HUES48 (cell line): ENCODE measurements at regions not wholly inside any gene's neighbourhood (a gene's known extent, or its start where the extent isn't known, plus 50 kb on each side); places are given as distances from the start of the nearest gene placed in this dataset.
"Not testable (repeated sequence)": the region's sequence is repeated elsewhere in the genome, so short reads cannot be mapped to it uniquely, and the experiment has no call there.

Source experiments
- H3K27ac ChIP-seq: one replicate; pipeline ENCODE4 v1.7.0; 2013; ENCODE audit warnings: low read depth, low read length, inconsistent platforms
- H3K27me3 ChIP-seq: 2 replicates; pipeline ENCODE4 v1.6.1; 2013; ENCODE audit warnings: mild to moderate bottlenecking, low read length; ENCODE audit not compliant: control insufficient read depth, insufficient read depth
- H3K36me3 ChIP-seq: 2 replicates; pipeline ENCODE4 v1.6.1; 2013; ENCODE audit warnings: low read length; ENCODE audit not compliant: control insufficient read depth, insufficient read depth
- H3K4me1 ChIP-seq: 2 replicates; pipeline ENCODE4 v1.6.1; 2013; ENCODE audit warnings: mild to moderate bottlenecking, low read length; ENCODE audit not compliant: control insufficient read depth, insufficient read depth
- H3K4me3 ChIP-seq: 2 replicates; pipeline ENCODE4 v1.5.1; 2013; ENCODE audit warnings: mild to moderate bottlenecking, low read depth, low read length
- H3K9ac ChIP-seq: 2 replicates; pipeline ENCODE4 v1.6.1; 2013; ENCODE audit warnings: mild to moderate bottlenecking, low read depth, low read length, moderate library complexity
- H3K9me3 ChIP-seq: 2 replicates; pipeline ENCODE4 v1.6.1; 2013; ENCODE audit warnings: low read length; ENCODE audit not compliant: control insufficient read depth, insufficient read depth

- Histone ChIP-seq H3K27ac (no peak overlapping the region), H3K27me3 (no peaks in the 10 kb centered on the region), H3K4me3 (no peak overlapping the region), H3K9ac (no peak overlapping the region), H3K9me3 (no peaks in the 10 kb centered on the region), H3K4me1 (peaks cover 6% of the 10 kb centered on the region; the same call in 1 of the 2 replicates), H3K36me3 (no peaks in the 10 kb centered on the region)
These were observed 106.0 kb downstream of the MEX3B start for GRCh38 chr15:81939604-81940440.

GRCh38 chr15:81937189-81937588 lies 108.6 kb downstream of the MEX3B start:
- no peak overlapping the region for H3K9ac ChIP-seq
- H3K27me3 ChIP-seq: no peaks in the 10 kb centered on the region
- H3K36me3 ChIP-seq: no peaks in the 10 kb centered on the region
- H3K9me3 ChIP-seq: no peaks in the 10 kb centered on the region
- no peak overlapping the region for H3K27ac ChIP-seq
- peaks cover 6% of the 10 kb centered on the region; the same call in 1 of the 2 replicates for H3K4me1 ChIP-seq
- H3K4me3 ChIP-seq: no peak overlapping the region

- no peak overlapping the region for H3K9ac ChIP-seq
- H3K27ac ChIP-seq: no peak overlapping the region
- no peaks in the 10 kb centered on the region for H3K4me1 ChIP-seq
- no peaks in the 10 kb centered on the region for H3K27me3 ChIP-seq
- H3K4me3 ChIP-seq: no peak overlapping the region
- H3K36me3 ChIP-seq: no peaks in the 10 kb centered on the region
- H3K9me3 ChIP-seq: no peaks in the 10 kb centered on the region
These were observed 115.0 kb downstream of the MEX3B start for GRCh38 chr15:81930582-81931369.

- H3K9ac ChIP-seq: no peak overlapping the region
- no peak overlapping the region for H3K27ac ChIP-seq
- no peak overlapping the region for H3K4me3 ChIP-seq
- no peaks in the 10 kb centered on the region for H3K9me3 ChIP-seq
- H3K36me3 ChIP-seq: no peaks in the 10 kb centered on the region
- H3K27me3 ChIP-seq: no peaks in the 10 kb centered on the region
- H3K4me1 ChIP-seq: no peaks in the 10 kb centered on the region
These were observed 116.3 kb downstream of the MEX3B start for GRCh38 chr15:81929557-81929956.

DNA sequence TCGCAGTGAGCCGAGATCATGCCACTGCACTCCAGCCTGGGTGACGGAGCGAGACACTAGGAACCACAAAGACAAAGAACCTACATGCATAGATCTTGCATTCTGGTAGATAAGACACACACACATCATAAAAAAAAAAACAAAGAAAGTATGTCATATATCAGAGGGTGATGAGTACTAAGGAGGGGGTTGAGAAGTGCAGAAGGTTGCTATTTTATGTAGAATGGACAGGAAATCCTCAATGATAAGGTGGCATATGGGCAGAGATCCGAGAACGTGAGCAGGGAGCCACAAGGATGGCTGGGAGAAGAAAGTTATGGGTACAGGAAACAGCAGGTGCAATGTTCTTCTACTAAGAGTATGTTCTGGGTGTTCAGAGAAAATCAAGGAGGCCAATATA lies 118.8 kb downstream of the MEX3B start:
- no peaks in the 10 kb centered on the region for H3K36me3 ChIP-seq
- no peak overlapping the region for H3K4me3 ChIP-seq
- H3K9me3 ChIP-seq: no peaks in the 10 kb centered on the region
- no peak overlapping the region for H3K27ac ChIP-seq
- no peaks in the 10 kb centered on the region for H3K4me1 ChIP-seq
- no peak overlapping the region for H3K9ac ChIP-seq
- no peaks in the 10 kb centered on the region for H3K27me3 ChIP-seq

GRCh38 chr15:81924729-81925128 lies 121.1 kb downstream of the MEX3B start:
- no peaks in the 10 kb centered on the region for H3K36me3 ChIP-seq
- H3K27ac ChIP-seq: no peak overlapping the region
- H3K4me1 ChIP-seq: no peaks in the 10 kb centered on the region
- no peak overlapping the region for H3K9ac ChIP-seq
- 0 out of 2 replicates have a peak, but pooled peaks cover 4% of the 10 kb centered on the region for H3K9me3 ChIP-seq
- no peak overlapping the region for H3K4me3 ChIP-seq
- H3K27me3 ChIP-seq: no peaks in the 10 kb centered on the region

DNA sequence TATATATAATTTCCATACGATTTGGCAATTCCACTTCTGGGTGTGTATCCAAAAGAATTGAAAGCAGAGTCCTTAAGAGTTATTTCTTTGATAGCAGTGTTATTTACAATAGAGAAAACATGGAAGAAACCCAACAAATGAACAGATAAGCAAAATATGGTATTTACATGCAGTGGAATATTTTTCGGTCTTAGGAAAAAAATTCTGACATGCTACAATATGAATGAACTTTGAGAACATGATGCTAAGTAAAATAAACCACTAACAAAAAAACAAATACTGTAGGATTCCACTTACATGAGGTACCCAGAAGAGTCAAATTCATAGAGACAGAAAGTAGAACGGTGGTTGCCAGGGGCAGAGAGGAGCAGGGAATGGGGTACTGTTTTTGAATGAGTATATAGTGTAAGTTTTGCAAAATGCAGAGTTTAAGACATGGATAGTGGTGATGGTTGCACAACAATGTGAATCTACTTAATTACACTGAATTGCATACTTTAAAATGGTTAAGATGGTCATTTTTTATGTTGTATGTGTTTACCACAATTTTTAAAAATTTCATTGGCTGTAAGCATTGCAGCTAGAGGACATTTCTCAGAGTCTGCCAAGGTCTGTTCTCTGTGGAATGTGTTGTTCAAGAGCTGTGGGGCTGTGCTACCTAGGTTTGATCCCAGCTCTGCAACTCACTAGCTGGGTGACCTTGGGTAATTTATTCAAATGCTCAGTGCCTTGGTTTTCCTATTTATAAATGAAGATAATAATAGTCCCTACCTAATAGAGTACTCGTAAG lies 122.1 kb downstream of the MEX3B start:
- Histone ChIP-seq H3K4me3 (no peak overlapping the region), H3K27me3 (no peaks in the 10 kb centered on the region), H3K36me3 (no peaks in the 10 kb centered on the region), H3K27ac (no peak overlapping the region), H3K9me3 (peaks cover 12% of the 10 kb centered on the region; the same call in 1 of the 2 replicates), H3K4me1 (no peaks in the 10 kb centered on the region), H3K9ac (no peak overlapping the region)

DNA sequence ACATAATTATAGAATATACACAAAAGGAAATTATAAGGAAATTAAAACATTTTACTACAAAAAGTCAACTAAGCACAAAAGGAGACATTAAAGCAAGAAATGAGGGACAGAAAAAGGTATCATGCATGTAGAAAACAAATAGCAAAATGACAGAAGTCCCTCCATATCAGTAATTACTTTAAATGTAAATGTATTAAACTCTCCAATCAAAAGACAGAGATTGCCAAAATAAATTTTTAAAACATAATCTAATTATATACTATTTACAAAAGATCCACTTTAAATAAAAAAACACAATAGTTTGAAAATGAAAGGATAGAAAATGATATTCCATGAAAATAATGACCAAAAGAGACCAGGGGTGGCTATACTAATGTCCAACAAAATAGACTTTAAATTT lies 123.7 kb downstream of the MEX3B start:
- Histone ChIP-seq H3K9ac (no peak overlapping the region), H3K4me3 (no peak overlapping the region), H3K27me3 (no peaks in the 10 kb centered on the region), H3K36me3 (no peaks in the 10 kb centered on the region), H3K9me3 (peaks cover 17% of the 10 kb centered on the region), H3K27ac (no peak overlapping the region), H3K4me1 (no peaks in the 10 kb centered on the region)

- Histone ChIP-seq H3K4me3 (no peak overlapping the region), H3K36me3 (no peaks in the 10 kb centered on the region), H3K9ac (no peak overlapping the region), H3K4me1 (no peaks in the 10 kb centered on the region), H3K9me3 (peaks cover 17% of the 10 kb centered on the region), H3K27me3 (no peaks in the 10 kb centered on the region), H3K27ac (no peak overlapping the region)
These were observed 124.7 kb downstream of the MEX3B start for GRCh38 chr15:81921163-81921562.

DNA sequence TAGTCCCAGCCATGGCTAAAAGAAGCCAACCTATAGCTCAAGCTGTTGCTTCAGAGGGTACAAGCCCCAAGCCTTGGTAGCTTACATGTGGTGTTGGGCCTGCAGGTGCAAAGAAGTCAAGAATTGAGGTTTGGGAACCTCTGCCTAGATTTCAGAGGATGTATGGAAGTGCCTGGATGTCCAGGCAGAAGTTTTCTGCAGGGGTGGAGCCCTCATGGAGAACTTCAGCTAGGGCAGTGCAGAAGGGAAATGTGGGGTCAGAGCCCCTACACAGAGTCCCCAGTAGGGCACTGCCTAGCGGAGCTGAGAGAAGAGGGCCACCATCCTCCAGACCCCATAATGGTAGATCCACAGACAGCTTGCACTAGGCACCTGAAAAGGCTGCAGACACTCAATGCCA lies 127.1 kb downstream of the MEX3B start:
- H3K4me1 ChIP-seq, H3K4me3 ChIP-seq, H3K36me3 ChIP-seq, H3K27ac ChIP-seq, H3K9ac ChIP-seq, H3K27me3 ChIP-seq: not testable (repeated sequence)
- peaks cover 17% of the 10 kb centered on the region for H3K9me3 ChIP-seq
